Suprapubic skin (tissue), 3 donors: ENCODE measurements at regions not wholly inside any gene's neighbourhood (a gene's known extent, or its start where the extent isn't known, plus 50 kb on each side); places are given as distances from the start of the nearest gene placed in this dataset.

Source experiments
- POLR2AphosphoS5 ChIP-seq, 3 donors: sonication (generic); formaldehyde crosslinking; IDR thresholded peaks; one replicate each; pipeline ENCODE4 v1.6.1; 2017; ENCODE audit warnings: antibody characterized with exemption in 3 of 3
- TF ChIP-seq, protein P1 (sequence below), 2 donors: fragments of 200-600 bp in 1 of 2; fragments of 450-650 bp in 1 of 2; sonication (generic) in 1 of 2; IDR thresholded peaks; one replicate each; pipeline ENCODE4 v1.5.1; 2016 to 2019; ENCODE audit warnings: antibody characterized with exemption in 2 of 2, mild to moderate bottlenecking in 1 of 2, moderate library complexity in 1 of 2

DNA sequence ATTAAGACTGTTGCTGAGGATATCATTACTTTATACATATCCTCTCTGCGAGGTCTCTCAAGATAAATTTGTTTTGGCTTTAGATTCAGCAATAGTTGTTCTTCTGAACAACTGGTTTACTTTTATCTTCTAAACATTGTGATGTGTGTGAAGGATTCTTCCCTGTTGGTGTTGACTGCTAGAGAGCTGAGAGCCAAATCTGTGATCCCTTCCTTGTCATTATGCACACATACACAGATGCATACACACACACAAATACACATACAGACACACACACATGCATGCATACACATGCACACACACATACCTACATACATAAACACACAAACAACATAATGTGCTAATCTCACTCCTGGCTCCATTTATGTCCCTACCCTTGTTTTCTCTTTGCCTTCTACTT is 137.0 kb downstream of the SNX19 start:
- TF ChIP-seq, protein P1, sequence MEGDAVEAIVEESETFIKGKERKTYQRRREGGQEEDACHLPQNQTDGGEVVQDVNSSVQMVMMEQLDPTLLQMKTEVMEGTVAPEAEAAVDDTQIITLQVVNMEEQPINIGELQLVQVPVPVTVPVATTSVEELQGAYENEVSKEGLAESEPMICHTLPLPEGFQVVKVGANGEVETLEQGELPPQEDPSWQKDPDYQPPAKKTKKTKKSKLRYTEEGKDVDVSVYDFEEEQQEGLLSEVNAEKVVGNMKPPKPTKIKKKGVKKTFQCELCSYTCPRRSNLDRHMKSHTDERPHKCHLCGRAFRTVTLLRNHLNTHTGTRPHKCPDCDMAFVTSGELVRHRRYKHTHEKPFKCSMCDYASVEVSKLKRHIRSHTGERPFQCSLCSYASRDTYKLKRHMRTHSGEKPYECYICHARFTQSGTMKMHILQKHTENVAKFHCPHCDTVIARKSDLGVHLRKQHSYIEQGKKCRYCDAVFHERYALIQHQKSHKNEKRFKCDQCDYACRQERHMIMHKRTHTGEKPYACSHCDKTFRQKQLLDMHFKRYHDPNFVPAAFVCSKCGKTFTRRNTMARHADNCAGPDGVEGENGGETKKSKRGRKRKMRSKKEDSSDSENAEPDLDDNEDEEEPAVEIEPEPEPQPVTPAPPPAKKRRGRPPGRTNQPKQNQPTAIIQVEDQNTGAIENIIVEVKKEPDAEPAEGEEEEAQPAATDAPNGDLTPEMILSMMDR (IDR thresholded peaks at IDR 0.05) = no peak
- TF ChIP-seq POLR2AphosphoS5 (IDR thresholded peaks at IDR 0.05) = no peak
